ENCODE measurements at regions not wholly inside any gene's neighbourhood (a gene's known extent, or its start where the extent isn't known, plus 50 kb on each side); places are given as distances from the start of the nearest gene placed in this dataset.

GRCh38 chr7:156217803-156218202 is 405.5 kb upstream of the SHH start:
- Histone ChIP-seq H4K20me1 (ENCODE audit: insufficient read depth, low read length) (no peaks in the 10 kb centered on the region), H3K27me3 (ENCODE audit: insufficient read depth, low read length) (no peaks in the 10 kb centered on the region), H3K9me3 (ENCODE audit: insufficient read depth, low read depth, low read length) (no peaks in the 10 kb centered on the region), H3K4me2 (ENCODE audit: low read length) (no peak overlapping the region), H3K79me2 (ENCODE audit: insufficient read depth, low read length) (no peaks in the 10 kb centered on the region), H3K36me3 (ENCODE audit: insufficient read depth, low read length) (no peaks in the 10 kb centered on the region), H3K4me1 (ENCODE audit: insufficient read depth, low read length) (no peaks in the 10 kb centered on the region), H2AFZ (ENCODE audit: low read depth, low read length) (no peak overlapping the region), H3K9ac (ENCODE audit: low read length) (no peak overlapping the region), H3K27ac (ENCODE audit: low read depth, low read length) (no peak overlapping the region), H3K4me3 (ENCODE audit: insufficient read depth, low read depth, low read length) (no peak overlapping the region)
- no peak for DNase-seq (ENCODE audit: low read depth)
- H3K36me3 Mint-ChIP-seq (ENCODE audit: low read depth, unreplicated experiment), result peaks cover 2% of the 10 kb centered on the region
- no peak for FAIRE-seq
- peaks cover 54% of the 10 kb centered on the region for H3K27me3 Mint-ChIP-seq (ENCODE audit: low read depth, unreplicated experiment)
- TF ChIP-seq EZH2 (IDR thresholded peaks at IDR 0.05; ENCODE audit: insufficient read depth, low read length) (no peak), CTCF (IDR thresholded peaks at IDR 0.05; ENCODE audit: insufficient read depth, low read depth, low read length) (no peak)
- H3K4me1 Mint-ChIP-seq (ENCODE audit: low read depth, unreplicated experiment), result no peaks in the 10 kb centered on the region
- H3K9me3 Mint-ChIP-seq (ENCODE audit: unreplicated experiment), result no peaks in the 10 kb centered on the region
- H3K4me3 Mint-ChIP-seq (ENCODE audit: unreplicated experiment), result no peak overlapping the region
- no peak overlapping the region for H3K27ac Mint-ChIP-seq (ENCODE audit: unreplicated experiment)

GRCh38 chr7:156209087-156209486 is 396.8 kb upstream of the SHH start:
- peaks cover 4% of the 10 kb centered on the region for H3K9me3 ChIP-seq (ENCODE audit: insufficient read depth, low read depth, low read length)
- H4K20me1 ChIP-seq (ENCODE audit: insufficient read depth, low read length), result no peaks in the 10 kb centered on the region
- Mint-ChIP-seq H3K4me1 (ENCODE audit: low read depth, unreplicated experiment) (no peaks in the 10 kb centered on the region), H3K9me3 (ENCODE audit: unreplicated experiment) (no peaks in the 10 kb centered on the region), H3K27me3 (ENCODE audit: low read depth, unreplicated experiment) (peaks cover 27% of the 10 kb centered on the region), H3K4me3 (ENCODE audit: unreplicated experiment) (no peak overlapping the region), H3K36me3 (ENCODE audit: low read depth, unreplicated experiment) (no peaks in the 10 kb centered on the region), H3K27ac (ENCODE audit: unreplicated experiment) (no peak overlapping the region)
- no peaks in the 10 kb centered on the region for H3K36me3 ChIP-seq (ENCODE audit: insufficient read depth, low read length)
- DNase-seq (ENCODE audit: low read depth) (no peak), FAIRE-seq (no peak)
- no peak overlapping the region for H3K9ac ChIP-seq (ENCODE audit: low read length)
- H3K79me2 ChIP-seq (ENCODE audit: insufficient read depth, low read length), result no peaks in the 10 kb centered on the region
- no peak for TF ChIP-seq EZH2 (IDR thresholded peaks at IDR 0.05; ENCODE audit: insufficient read depth, low read length)
- no peak for TF ChIP-seq CTCF (IDR thresholded peaks at IDR 0.05; ENCODE audit: insufficient read depth, low read depth, low read length)
- no peaks in the 10 kb centered on the region for H3K4me1 ChIP-seq (ENCODE audit: insufficient read depth, low read length)
- H3K4me2 ChIP-seq (ENCODE audit: low read length), result no peak overlapping the region
- no peak overlapping the region for H3K4me3 ChIP-seq (ENCODE audit: insufficient read depth, low read depth, low read length)
- no peaks in the 10 kb centered on the region for H3K27me3 ChIP-seq (ENCODE audit: insufficient read depth, low read length)
- no peak overlapping the region for H2AFZ ChIP-seq (ENCODE audit: low read depth, low read length)
- H3K27ac ChIP-seq (ENCODE audit: low read depth, low read length), result no peak overlapping the region

GRCh38 chr7:156207306-156207705 is 395.0 kb upstream of the SHH start:
- DNase-seq (ENCODE audit: low read depth), result no peak
- no peak overlapping the region for H3K9ac ChIP-seq (ENCODE audit: low read length)
- no peak overlapping the region for H3K27ac ChIP-seq (ENCODE audit: low read depth, low read length)
- H3K36me3 ChIP-seq (ENCODE audit: insufficient read depth, low read length), result no peaks in the 10 kb centered on the region
- Mint-ChIP-seq H3K36me3 (ENCODE audit: low read depth, unreplicated experiment) (no peaks in the 10 kb centered on the region), H3K4me3 (ENCODE audit: unreplicated experiment) (no peak overlapping the region), H3K27me3 (ENCODE audit: low read depth, unreplicated experiment) (peaks cover 27% of the 10 kb centered on the region), H3K4me1 (ENCODE audit: low read depth, unreplicated experiment) (no peaks in the 10 kb centered on the region), H3K27ac (ENCODE audit: unreplicated experiment) (no peak overlapping the region), H3K9me3 (ENCODE audit: unreplicated experiment) (peaks cover 2% of the 10 kb centered on the region)
- FAIRE-seq, result no peak
- H3K4me2 ChIP-seq (ENCODE audit: low read length), result no peak overlapping the region
- H3K27me3 ChIP-seq (ENCODE audit: insufficient read depth, low read length), result no peaks in the 10 kb centered on the region
- H3K9me3 ChIP-seq (ENCODE audit: insufficient read depth, low read depth, low read length), result peaks cover 2% of the 10 kb centered on the region
- H3K4me3 ChIP-seq (ENCODE audit: insufficient read depth, low read depth, low read length), result no peak overlapping the region
- no peaks in the 10 kb centered on the region for H3K79me2 ChIP-seq (ENCODE audit: insufficient read depth, low read length)
- H2AFZ ChIP-seq (ENCODE audit: low read depth, low read length), result no peak overlapping the region
- TF ChIP-seq CTCF (IDR thresholded peaks at IDR 0.05; ENCODE audit: insufficient read depth, low read depth, low read length) (no peak), EZH2 (IDR thresholded peaks at IDR 0.05; ENCODE audit: insufficient read depth, low read length) (no peak)
- no peaks in the 10 kb centered on the region for H4K20me1 ChIP-seq (ENCODE audit: insufficient read depth, low read length)
- H3K4me1 ChIP-seq (ENCODE audit: insufficient read depth, low read length), result no peaks in the 10 kb centered on the region
